Daoy (cell line): ENCODE measurements at regions not wholly inside any gene's neighbourhood (a gene's known extent, or its start where the extent isn't known, plus 50 kb on each side); places are given as distances from the start of the nearest gene placed in this dataset.
"Not testable (repeated sequence)": the region's sequence is repeated elsewhere in the genome, so short reads cannot be mapped to it uniquely, and the experiment has no call there.

ENCODE experiments used
- DNase-seq: peaks from one replicate; pipeline ENCODE4 v3.0.0-alpha.2; 2015; ENCODE audit warnings: low read depth

GRCh38 chr1:184888505-184888904, 85.8 kb downstream of the NIBAN1 start:
- DNase-seq, result peak; percentile 31

GRCh38 chr1:184882957-184883815, 91.1 kb downstream of the NIBAN1 start:
- DNase-seq, result no peak

DNA sequence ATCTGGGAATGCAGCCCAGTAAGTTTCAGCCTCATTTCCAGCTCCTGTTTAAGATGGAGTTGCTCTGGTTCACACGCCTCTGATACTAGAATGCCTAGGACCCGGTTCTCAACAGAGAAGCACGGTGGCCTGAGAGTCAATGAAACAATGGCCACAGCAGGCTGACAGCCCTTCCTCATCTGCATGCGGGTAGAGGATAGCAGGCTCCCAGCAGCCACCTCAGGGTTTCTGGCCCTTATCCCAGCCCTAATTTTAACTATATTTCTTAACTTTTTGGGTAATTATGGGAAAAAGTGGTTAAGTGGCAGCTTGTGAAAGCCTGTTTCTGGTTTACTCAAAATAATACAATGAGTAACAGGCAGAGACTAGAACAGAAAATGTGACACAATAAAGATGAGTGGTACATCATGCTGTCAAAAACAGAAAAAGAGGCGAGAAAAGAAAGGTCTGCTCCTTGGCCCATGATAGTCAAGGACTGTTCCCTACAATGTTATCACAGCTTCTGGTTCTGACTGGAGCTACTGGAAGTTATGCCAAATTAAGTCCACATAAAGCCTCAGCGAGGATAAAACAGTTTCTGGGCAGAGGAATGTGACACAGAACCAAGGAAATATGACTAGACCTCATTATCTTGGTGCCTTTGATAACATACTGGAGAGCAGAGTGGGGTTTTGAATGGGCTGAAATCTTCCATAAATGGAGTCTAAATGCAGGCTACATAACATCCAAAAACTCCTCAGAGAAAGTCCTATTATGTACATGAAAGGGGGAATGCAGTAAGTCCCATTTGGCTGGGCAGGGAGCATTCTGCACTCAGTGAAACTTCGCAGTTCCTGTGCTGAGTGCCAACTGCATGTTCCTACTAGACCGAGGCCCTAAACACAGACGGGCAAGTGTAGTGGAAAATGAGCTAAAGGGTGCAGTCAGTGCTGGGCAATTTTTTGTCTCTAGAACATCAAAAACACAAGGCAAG, 92.1 kb downstream of the NIBAN1 start:
- no peak for DNase-seq

- no peak for DNase-seq
These were observed 94.3 kb downstream of the NIBAN1 start for GRCh38 chr1:184879876-184880557.

- DNase-seq, result no peak
These were observed 95.7 kb downstream of the NIBAN1 start for GRCh38 chr1:184878602-184879001.

DNA sequence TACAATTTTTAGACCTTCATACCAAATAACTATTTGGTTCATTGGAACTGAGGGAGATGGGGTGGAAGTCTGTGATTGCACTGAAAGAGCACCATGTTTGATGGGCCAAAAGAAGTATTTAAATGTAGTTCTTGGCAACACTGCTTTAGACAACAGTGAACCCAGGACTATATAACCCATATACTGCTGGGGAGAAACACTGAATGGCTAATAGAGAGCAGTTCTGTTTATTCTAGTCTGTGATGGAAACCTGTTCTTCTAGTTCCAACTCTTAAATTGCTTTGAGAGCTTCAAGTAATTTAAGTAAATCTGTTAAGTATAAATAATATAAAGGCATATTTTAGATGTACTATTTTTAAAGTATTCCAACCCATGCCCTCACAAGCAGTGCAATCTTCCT, 96.3 kb downstream of the NIBAN1 start:
- DNase-seq, result no peak

DNA sequence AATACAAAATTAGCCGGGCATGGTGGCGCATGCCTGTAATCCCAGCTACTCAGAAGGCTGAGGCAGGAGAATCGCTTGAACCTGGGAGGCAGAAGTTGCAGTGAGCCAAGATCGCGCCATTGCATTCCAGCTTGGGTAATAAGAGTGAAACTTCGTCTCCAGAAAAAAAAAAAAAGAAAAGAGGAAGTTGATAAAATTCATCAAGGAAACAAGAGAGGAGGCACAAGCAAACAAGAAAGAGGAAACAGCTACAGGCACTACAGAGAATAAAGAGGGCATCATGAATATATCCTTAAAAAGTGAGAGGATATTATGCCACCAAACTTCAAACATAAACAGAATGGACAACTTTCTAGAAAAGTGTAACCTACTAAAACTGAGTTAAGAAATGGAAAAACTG, 98.3 kb downstream of the NIBAN1 start:
- not testable (repeated sequence) for DNase-seq

GRCh38 chr1:184875218-184875617, 99.1 kb downstream of the NIBAN1 start:
- no peak for DNase-seq

DNA sequence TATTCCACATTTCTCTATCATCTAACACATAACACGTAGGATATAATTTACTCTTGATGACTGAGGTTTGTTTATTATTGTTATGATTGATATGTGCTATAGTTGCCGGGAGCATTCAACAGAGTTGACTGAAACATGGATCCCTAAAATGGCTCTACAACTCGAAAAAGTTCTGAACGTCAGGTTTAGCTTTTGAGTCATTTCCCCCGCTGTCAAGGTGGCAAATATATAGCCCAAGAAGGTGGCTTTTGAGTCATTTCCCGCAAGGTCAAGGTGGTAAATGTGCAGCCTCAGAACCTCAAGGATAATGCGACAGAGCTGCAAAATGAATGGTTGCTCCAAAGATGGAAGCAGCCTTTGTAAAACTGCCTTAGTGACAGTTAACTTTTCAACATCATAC, 104.0 kb downstream of the NIBAN1 start:
- no peak for DNase-seq

DNA sequence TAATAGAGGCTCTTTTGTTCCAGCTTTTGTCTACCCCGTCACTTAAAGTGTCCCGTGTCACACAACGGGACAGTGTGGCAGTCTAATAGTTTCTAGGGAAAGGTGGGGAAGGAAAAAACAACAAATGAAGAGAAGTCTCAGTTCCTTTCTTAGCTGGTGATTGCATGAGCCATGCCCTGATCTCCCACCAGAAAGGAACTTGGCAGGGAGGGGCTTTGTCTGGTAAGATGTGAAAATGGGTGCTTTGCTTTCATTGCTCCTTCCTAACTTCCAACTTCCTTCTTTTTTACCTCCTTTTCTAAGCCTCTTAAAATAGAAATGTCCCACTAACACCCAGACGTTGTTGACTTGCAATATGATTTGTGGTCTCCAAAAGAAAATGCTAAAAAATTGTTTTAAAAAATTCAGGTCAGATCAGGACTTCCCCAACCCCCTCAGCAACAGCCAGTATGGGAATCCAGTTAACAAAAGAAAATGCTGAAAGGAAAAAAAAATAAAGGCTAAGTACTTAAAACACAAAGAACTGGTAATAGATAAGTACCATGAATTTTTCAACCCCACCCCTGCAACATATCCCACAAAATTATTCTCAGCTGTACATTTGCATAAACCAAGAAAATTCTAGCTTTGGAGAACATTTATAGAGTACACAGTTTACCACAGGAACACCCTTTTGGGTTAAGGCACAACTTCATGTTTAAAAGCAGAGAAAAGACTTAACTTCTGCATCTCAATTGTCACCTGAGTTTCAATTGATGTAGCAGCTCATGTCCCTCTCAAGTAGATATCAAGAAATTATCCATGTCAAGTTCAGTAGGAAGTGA, 106.2 kb downstream of the NIBAN1 start:
- DNase-seq, result no peak

DNA sequence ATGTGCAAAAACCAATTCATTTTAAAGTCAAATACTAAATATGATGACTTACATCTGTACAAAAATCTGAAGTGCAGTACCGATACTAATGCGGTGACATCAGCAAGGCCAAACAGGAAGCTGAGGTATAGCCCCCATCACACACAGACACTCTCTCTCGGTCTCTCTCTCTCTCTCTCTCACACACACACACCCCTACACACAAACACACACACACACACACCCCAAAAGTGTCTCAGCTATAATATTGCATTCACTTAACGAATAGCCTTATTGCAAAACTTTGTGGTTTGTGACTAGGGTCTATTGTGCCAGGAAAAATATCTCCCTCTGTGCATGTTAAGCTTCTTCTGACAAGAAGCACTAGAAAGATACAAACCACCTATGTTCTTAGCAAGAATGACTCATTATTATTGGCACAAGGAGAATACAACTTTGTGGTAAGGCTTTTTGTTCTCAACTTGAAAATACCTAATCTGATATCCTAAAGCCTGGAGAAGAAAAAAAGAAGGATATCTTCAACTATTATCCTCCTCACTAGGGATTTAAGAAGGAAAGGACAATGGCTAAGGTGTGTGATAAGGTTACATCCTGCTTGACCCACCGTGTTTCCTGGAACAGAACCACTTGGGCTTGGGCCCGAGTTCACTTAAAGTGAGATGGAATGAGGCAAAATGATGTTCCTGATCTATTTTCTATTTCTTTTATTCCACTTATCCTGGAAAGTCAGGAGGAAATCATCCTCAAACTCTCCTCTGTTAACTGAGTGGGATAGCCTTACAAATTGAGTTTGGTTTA, 107.1 kb downstream of the NIBAN1 start:
- peak; percentile 79 for DNase-seq

- DNase-seq, result no peak
These were observed 107.7 kb downstream of the NIBAN1 start for GRCh38 chr1:184866586-184866985.

DNA sequence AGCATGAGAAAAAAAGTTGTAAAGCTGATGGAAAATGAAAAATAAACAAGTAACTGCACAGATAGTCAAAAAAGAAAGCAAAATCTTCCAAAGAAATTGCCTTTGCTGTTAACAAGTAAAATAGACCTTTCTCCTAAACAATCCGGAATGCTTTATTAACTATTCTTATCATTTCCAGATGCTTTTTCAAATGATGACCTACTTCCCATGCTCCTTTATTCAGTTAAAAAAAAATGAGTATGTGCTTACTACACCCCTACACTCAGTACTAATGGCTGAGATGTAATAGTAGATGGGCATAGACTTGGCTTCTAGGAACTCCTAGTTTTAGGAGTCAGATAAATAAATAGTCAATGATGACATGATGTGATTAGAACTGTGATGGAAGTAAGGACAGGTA, 108.5 kb downstream of the NIBAN1 start:
- no peak for DNase-seq

DNA sequence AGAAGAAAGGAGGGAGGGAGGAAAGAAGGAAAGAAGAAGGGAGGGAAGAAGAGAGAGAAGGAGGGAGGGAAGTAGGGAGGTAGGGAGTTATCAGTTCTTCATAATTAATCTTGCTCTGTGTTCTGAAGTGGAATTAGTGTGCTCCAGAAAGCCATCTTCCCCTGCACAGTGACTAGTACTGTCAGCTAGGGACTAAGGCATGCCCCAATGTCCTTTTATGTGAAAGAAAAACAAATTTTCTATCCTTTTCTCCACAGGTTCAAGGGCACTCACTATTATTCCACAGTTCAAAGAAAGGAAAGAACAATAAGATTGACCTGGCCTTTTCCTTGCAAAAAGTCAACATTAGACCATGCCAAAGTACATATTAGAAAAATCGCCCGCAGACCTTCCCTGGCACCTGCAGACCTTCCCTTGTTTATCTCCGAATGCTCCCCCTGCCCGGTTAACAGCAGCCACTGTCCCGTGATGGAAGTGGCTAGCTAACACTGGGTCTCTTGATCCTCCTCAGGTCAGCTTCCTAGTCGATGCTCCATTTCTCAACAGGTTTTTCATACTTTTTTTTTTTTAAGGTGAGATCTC, 107.2 kb upstream of the EDEM3 start:
- DNase-seq, result no peak

DNA sequence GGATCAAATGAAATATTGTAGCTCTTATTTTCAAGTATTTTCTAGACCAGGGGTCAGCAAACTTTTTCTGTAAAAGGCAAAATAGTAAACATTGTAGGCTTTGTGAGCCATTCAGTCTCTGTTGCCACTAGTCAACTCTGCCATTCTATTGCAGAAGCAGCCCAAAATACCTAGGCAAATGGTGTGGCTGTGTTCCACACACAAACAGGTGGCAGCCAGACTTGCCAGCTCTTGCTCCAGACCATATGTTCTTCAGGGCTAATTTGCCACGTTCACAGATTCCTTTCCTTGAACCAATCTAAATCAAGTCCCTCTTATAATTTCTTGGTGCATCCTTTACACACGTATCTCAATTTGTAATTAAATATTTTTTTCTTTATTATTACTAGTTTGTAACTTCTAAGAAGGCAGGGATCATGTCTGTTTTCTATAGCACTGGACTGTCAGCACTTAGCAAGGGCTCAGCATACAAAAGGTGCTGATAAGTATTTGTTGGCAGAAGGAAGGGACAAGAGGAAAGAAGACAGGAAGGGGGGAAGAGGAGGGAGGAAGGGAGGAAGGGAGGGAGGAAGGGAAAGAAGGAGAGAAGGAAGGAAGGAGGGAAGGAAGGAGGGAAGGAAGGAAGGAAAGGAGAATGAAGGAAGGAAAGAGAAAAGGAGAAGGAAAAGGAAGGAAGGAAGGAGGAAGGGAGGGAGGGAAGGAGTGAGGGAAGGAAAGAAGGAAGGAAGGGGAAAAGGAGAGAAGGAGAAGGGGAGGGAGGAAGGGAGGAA, 106.5 kb upstream of the EDEM3 start:
- DNase-seq, result no peak

- DNase-seq, result no peak
These were observed 105.9 kb upstream of the EDEM3 start for GRCh38 chr1:184860535-184860934.

GRCh38 chr1:184859381-184860105, 104.9 kb upstream of the EDEM3 start:
- no peak for DNase-seq

GRCh38 chr1:184858288-184858687, 103.6 kb upstream of the EDEM3 start:
- no peak for DNase-seq
